ENCODE measurements at regions not wholly inside any gene's neighbourhood (a gene's known extent, or its start where the extent isn't known, plus 50 kb on each side); places are given as distances from the start of the nearest gene placed in this dataset.

DNA sequence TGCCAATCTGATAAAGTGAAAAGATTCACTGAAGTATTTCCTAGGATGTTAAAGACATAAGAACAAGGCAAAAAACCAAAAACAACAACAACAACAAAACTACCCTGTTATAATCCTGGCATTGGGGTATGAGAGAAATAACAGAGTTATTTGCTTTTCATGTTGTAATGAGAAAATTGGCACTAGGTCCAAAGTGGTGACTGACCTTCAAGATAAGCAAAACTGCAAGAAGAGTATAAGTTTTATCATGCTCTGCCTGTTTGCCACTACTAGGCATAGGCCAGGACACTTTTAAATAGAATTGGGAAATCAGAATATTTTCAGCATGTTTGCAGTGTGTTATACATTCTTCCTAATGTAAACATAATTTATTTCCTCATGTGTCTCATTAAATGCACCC, 140.1 kb upstream of the CPM start:
- TF ChIP-seq, protein P1, sequence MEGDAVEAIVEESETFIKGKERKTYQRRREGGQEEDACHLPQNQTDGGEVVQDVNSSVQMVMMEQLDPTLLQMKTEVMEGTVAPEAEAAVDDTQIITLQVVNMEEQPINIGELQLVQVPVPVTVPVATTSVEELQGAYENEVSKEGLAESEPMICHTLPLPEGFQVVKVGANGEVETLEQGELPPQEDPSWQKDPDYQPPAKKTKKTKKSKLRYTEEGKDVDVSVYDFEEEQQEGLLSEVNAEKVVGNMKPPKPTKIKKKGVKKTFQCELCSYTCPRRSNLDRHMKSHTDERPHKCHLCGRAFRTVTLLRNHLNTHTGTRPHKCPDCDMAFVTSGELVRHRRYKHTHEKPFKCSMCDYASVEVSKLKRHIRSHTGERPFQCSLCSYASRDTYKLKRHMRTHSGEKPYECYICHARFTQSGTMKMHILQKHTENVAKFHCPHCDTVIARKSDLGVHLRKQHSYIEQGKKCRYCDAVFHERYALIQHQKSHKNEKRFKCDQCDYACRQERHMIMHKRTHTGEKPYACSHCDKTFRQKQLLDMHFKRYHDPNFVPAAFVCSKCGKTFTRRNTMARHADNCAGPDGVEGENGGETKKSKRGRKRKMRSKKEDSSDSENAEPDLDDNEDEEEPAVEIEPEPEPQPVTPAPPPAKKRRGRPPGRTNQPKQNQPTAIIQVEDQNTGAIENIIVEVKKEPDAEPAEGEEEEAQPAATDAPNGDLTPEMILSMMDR (IDR thresholded peaks at IDR 0.05), result no peak
- no peak for TF ChIP-seq POLR2A (IDR thresholded peaks at IDR 0.05; ENCODE audit: low read depth)

Data from esophagus muscularis mucosa (tissue), 3 donors.